ENCODE measurements at regions not wholly inside any gene's neighbourhood (a gene's known extent, or its start where the extent isn't known, plus 50 kb on each side); places are given as distances from the start of the nearest gene placed in this dataset.

DNA sequence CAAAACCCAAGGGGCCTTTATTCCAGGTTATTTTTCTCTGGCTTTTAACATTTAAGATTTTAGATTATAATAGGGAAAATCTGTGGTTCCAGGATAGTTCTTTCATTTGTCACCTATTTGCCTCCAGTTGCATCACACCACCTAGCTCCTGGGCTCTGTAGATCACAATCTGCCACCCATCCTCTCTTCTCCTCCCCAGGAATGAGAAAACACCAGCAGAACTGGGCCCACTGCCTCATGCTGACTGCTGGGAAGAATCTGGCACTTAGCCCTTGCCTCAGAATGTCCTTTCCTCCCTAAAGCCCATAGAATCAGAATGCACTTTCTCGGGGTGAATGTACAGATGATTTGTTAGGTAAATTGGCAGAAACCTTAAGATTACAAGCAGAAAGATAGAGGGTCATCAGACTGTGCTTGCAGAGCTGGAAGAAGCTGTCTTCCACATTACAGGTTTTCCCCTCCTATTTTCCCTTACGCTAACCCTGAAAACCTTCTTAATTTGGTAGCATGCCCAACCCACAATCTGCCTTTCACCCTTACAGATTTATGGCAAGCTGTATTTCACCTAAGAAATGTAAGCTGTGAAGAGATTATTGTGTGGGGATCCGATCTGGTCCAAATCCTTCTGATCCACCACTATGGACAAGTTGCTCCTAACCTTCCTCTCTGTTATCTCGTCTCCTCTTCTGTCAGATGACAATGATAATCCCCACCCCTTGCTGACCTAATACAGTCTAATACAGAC, 72.6 kb downstream of the LRRC30 start:
- no peaks in the 10 kb centered on the region for H3K27me3 ChIP-seq (ENCODE audit: control insufficient read depth, insufficient read depth, low read length)
- no peaks in the 10 kb centered on the region for H3K36me3 ChIP-seq (ENCODE audit: control insufficient read depth, insufficient read depth, low read length)
- no peak overlapping the region for H3K27ac ChIP-seq (ENCODE audit: low read length)
- H3K9me3 ChIP-seq (ENCODE audit: control insufficient read depth, insufficient read depth, low read depth, low read length), result no peaks in the 10 kb centered on the region
- CTCF ChIA-PET, result interaction anchor here (0.5 kb wide), 1 partner anchor 1084 kb away, joined by 4 read pairs; no protein-coding TSS in a partner anchor
- H3K4me1 ChIP-seq (ENCODE audit: control insufficient read depth, insufficient read depth, low read length), result no peaks in the 10 kb centered on the region
- POLR2A ChIA-PET, result interaction anchor here (0.6 kb wide), 1 partner anchor 303 kb away, joined by 3 read pairs; no protein-coding TSS in a partner anchor
- no peak for DNase-seq (ENCODE audit: low read depth, low spot score)
- TF ChIP-seq CTCF (IDR thresholded peaks at IDR 0.05) (no peak), SIN3A (IDR thresholded peaks at IDR 0.05; ENCODE audit: borderline replicate concordance, insufficient read depth, low read depth, low read length) (no peak)
- no TSS peak for BruUV-seq (replicated peaks)
- intact Hi-C loops (cut with micrococcal nuclease; ENCODE audit: unreplicated experiment) (no loop called here), in situ Hi-C loops (cut with HindIII; ENCODE audit: low pct_unique_long_range_greater_than_20kb, low sequenced_read_pairs) (no loop called here)
- no peak for ATAC-seq
- no peak overlapping the region for H3K4me3 ChIP-seq (ENCODE audit: low read depth in 2 of 2, low read length in 2 of 2)

DNA sequence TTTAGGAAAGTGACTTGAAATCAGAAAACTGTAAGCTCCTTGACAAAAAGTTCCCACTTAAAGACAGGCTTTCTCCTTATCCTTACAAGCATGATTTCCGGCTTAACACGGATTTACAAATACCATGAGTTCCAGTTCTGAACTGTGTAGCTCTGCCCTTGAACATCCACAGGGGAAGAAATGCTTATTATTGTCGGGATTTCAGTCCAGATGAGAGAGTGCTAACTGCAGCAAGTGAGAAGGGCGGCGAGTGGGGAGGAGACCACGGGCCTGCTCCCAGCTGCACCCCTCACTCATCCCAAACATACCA, 73.1 kb downstream of the LRRC30 start:
- ChIA-PET CTCF (interaction anchor here (0.5 kb wide), 1 partner anchor 1084 kb away, joined by 4 read pairs; no protein-coding TSS in a partner anchor), POLR2A (interaction anchor here (0.6 kb wide), 1 partner anchor 302 kb away, joined by 3 read pairs; no protein-coding TSS in a partner anchor)
- DNase-seq (ENCODE audit: low read depth, low spot score) (no peak), ATAC-seq (no peak)
- TF ChIP-seq TCF7L2 (IDR thresholded peaks at IDR 0.05; ENCODE audit: low read depth, low read length) (no peak), CTCF (IDR thresholded peaks at IDR 0.05) (no peak), SIN3A (IDR thresholded peaks at IDR 0.05; ENCODE audit: borderline replicate concordance, insufficient read depth, low read depth, low read length) (no peak), POLR2AphosphoS5 (IDR thresholded peaks at IDR 0.05; ENCODE audit: low read depth, low read length) (no peak)
- TF ChIP-seq, protein P1, sequence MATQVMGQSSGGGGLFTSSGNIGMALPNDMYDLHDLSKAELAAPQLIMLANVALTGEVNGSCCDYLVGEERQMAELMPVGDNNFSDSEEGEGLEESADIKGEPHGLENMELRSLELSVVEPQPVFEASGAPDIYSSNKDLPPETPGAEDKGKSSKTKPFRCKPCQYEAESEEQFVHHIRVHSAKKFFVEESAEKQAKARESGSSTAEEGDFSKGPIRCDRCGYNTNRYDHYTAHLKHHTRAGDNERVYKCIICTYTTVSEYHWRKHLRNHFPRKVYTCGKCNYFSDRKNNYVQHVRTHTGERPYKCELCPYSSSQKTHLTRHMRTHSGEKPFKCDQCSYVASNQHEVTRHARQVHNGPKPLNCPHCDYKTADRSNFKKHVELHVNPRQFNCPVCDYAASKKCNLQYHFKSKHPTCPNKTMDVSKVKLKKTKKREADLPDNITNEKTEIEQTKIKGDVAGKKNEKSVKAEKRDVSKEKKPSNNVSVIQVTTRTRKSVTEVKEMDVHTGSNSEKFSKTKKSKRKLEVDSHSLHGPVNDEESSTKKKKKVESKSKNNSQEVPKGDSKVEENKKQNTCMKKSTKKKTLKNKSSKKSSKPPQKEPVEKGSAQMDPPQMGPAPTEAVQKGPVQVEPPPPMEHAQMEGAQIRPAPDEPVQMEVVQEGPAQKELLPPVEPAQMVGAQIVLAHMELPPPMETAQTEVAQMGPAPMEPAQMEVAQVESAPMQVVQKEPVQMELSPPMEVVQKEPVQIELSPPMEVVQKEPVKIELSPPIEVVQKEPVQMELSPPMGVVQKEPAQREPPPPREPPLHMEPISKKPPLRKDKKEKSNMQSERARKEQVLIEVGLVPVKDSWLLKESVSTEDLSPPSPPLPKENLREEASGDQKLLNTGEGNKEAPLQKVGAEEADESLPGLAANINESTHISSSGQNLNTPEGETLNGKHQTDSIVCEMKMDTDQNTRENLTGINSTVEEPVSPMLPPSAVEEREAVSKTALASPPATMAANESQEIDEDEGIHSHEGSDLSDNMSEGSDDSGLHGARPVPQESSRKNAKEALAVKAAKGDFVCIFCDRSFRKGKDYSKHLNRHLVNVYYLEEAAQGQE (IDR thresholded peaks at IDR 0.05; ENCODE audit: insufficient read depth in 1 of 2, low read depth in 2 of 2, low read length in 1 of 2), result no peak
- Histone ChIP-seq H3K4me1 (ENCODE audit: control insufficient read depth, insufficient read depth, low read length) (no peaks in the 10 kb centered on the region), H3K9me3 (ENCODE audit: control insufficient read depth, insufficient read depth, low read depth, low read length) (no peaks in the 10 kb centered on the region), H3K27ac (ENCODE audit: low read length) (no peak overlapping the region), H3K36me3 (ENCODE audit: control insufficient read depth, insufficient read depth, low read length) (no peaks in the 10 kb centered on the region), H3K27me3 (ENCODE audit: control insufficient read depth, insufficient read depth, low read length) (no peaks in the 10 kb centered on the region), H3K4me3 (ENCODE audit: low read depth in 2 of 2, low read length in 2 of 2) (no peak overlapping the region)
- in situ Hi-C loops (cut with HindIII; ENCODE audit: low pct_unique_long_range_greater_than_20kb, low sequenced_read_pairs), result no loop called here
- intact Hi-C loops (cut with micrococcal nuclease; ENCODE audit: unreplicated experiment), result no loop called here
- no TSS peak for BruUV-seq (replicated peaks)
